ENCODE measurements at regions not wholly inside any gene's neighbourhood (a gene's known extent, or its start where the extent isn't known, plus 50 kb on each side); places are given as distances from the start of the nearest gene placed in this dataset.

- in situ Hi-C loops (cut with MboI; ENCODE audit: low pct_unique_long_range_greater_than_20kb, low sequenced_read_pairs, unreplicated experiment): no loop called here
- no peak for DNase-seq (ENCODE audit: low spot score)
- no peak for TF ChIP-seq CTCF (IDR thresholded peaks at IDR 0.05; ENCODE audit: extremely low read depth, insufficient read depth, missing control alignments)
Observed at GRCh38 chr12:46884362-46884761, 58.6 kb upstream of the SLC38A4 start.

- DNase-seq (ENCODE audit: low spot score): no peak
- in situ Hi-C loops (cut with MboI; ENCODE audit: low pct_unique_long_range_greater_than_20kb, low sequenced_read_pairs, unreplicated experiment): no loop called here
- no peak for TF ChIP-seq CTCF (IDR thresholded peaks at IDR 0.05; ENCODE audit: extremely low read depth, insufficient read depth, missing control alignments)
Observed at GRCh38 chr12:46886541-46887041, 60.8 kb upstream of the SLC38A4 start.

- no peak for TF ChIP-seq CTCF (IDR thresholded peaks at IDR 0.05; ENCODE audit: extremely low read depth, insufficient read depth, missing control alignments)
- in situ Hi-C loops (cut with MboI; ENCODE audit: low pct_unique_long_range_greater_than_20kb, low sequenced_read_pairs, unreplicated experiment): no loop called here
- no peak for DNase-seq (ENCODE audit: low spot score)
Observed at GRCh38 chr12:46887870-46888269, 62.1 kb upstream of the SLC38A4 start.

- TF ChIP-seq CTCF (IDR thresholded peaks at IDR 0.05; ENCODE audit: extremely low read depth, insufficient read depth, missing control alignments): no peak
- in situ Hi-C loops (cut with MboI; ENCODE audit: low pct_unique_long_range_greater_than_20kb, low sequenced_read_pairs, unreplicated experiment): no loop called here
- DNase-seq (ENCODE audit: low spot score): no peak
Observed at GRCh38 chr12:46888568-46888967, 62.8 kb upstream of the SLC38A4 start.

GRCh38 chr12:46891306-46891705 lies 65.5 kb upstream of the SLC38A4 start:
- no peak for TF ChIP-seq CTCF (IDR thresholded peaks at IDR 0.05; ENCODE audit: extremely low read depth, insufficient read depth, missing control alignments)
- in situ Hi-C loops (cut with MboI; ENCODE audit: low pct_unique_long_range_greater_than_20kb, low sequenced_read_pairs, unreplicated experiment): no loop called here
- DNase-seq (ENCODE audit: low spot score): no peak

- no peak for DNase-seq (ENCODE audit: low spot score)
- in situ Hi-C loops (cut with MboI; ENCODE audit: low pct_unique_long_range_greater_than_20kb, low sequenced_read_pairs, unreplicated experiment): no loop called here
- no peak for TF ChIP-seq CTCF (IDR thresholded peaks at IDR 0.05; ENCODE audit: extremely low read depth, insufficient read depth, missing control alignments)
Observed at GRCh38 chr12:46892034-46892705, 66.4 kb upstream of the SLC38A4 start.
